ENCODE measurements at regions not wholly inside any gene's neighbourhood (a gene's known extent, or its start where the extent isn't known, plus 50 kb on each side); places are given as distances from the start of the nearest gene placed in this dataset.

DNA sequence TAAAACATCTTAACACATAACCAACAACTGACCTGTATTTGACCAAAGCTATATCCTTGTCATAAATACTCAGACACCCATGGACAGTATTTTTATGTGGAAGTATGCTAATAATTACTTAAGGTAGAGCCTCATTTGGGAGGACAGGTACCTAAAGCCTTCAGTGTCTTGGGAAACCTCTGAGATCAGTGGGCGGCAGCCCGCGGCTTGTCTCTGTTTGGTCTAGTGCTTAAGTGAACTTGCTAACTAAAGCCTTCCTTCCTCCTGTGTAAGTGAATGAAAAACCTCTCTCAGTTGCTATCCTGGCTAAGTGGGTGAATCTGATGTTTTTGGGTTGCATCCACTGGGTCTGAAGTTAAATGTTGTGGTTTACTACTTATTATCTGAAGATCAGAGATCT is 144.5 kb upstream of the AGR3 start:
- no peak for ATAC-seq
- Mint-ChIP-seq H3K4me3 (no peak overlapping the region), H3K27me3 (peaks cover 6% of the 10 kb centered on the region), H3K9me3 (no peaks in the 10 kb centered on the region), H3K27ac (no peak overlapping the region), H3K4me1 (no peaks in the 10 kb centered on the region), H3K36me3 (no peaks in the 10 kb centered on the region)

DNA sequence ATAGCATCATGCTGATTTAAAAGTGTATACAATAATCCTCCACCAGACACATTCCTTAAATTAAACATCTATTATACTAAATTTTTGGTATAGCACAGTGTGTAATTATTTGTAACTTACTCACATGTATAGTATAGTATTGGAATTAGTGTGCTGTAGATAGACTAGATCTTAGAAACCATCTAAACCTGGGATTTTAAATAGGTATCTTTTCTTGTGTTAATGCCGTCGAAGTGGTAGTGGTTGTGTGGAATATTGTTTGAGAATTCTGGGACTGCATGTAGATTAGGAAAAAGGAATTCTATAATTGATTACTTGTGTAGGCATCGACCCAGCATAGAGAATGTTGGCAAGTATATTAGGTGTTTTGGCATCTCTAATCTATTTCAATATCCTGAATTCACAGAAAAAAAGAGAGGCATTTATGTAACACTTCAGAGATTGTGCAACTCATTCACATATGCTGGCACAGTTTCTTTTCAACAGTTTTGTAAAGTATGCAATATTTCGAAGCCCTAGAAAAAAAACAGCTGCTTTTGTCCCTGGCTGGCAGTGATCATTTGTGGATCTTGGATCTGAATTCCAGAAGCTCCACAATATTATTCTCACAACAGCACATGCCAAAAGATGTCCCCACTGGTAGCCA is 145.5 kb upstream of the AGR3 start:
- peaks cover 6% of the 10 kb centered on the region for H3K27me3 Mint-ChIP-seq
- H3K4me3 Mint-ChIP-seq, result no peak overlapping the region
- no peaks in the 10 kb centered on the region for H3K36me3 Mint-ChIP-seq
- no peak overlapping the region for H3K27ac Mint-ChIP-seq
- ATAC-seq, result no peak
- H3K4me1 Mint-ChIP-seq, result peaks cover 7% of the 10 kb centered on the region
- H3K9me3 Mint-ChIP-seq, result no peaks in the 10 kb centered on the region

DNA sequence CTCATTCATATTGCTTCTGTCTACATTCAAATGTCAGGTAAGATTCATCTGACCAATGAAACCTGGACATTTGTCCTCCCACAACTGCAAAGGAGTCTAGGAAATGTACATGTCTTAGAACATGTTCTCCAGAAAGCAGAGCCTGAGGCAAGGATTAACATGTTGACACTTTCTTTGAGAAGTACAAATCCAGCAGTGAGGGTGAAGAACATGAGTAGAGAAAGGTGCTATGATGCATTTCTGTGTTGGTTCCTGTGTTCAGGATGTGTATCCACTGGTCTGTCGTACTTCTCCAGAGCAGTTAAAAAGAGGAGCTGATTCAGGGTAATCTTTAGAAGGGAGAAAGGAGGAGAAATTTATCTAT is 146.0 kb upstream of the AGR3 start:
- Mint-ChIP-seq H3K27me3 (peaks cover 6% of the 10 kb centered on the region), H3K36me3 (no peaks in the 10 kb centered on the region), H3K27ac (no peak overlapping the region), H3K4me1 (peaks cover 7% of the 10 kb centered on the region), H3K4me3 (no peak overlapping the region), H3K9me3 (no peaks in the 10 kb centered on the region)
- ATAC-seq, result no peak

DNA sequence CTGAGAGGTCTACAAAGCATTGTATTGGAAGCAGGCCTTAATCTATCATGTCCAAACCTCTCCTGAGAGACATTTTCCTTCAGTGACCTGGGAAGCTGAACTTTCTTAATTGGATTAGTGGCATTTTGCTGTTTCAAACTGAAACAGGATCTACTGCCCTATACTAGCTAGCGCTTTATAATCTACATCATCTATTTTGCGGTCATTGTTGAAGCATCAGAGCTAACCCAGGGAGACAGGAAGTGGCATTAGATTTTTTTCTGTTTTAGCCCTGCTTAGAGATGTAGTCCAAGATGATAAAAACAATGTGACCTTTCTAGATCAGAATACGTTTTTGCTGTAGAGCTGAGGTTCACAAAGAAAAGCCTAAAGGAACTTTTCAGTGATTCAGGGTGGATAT is 147.4 kb upstream of the AGR3 start:
- Mint-ChIP-seq H3K4me3 (no peak overlapping the region), H3K27ac (no peak overlapping the region), H3K27me3 (peaks cover 6% of the 10 kb centered on the region), H3K4me1 (peaks cover 7% of the 10 kb centered on the region), H3K36me3 (no peaks in the 10 kb centered on the region), H3K9me3 (no peaks in the 10 kb centered on the region)
- ATAC-seq, result peak; percentile 64

DNA sequence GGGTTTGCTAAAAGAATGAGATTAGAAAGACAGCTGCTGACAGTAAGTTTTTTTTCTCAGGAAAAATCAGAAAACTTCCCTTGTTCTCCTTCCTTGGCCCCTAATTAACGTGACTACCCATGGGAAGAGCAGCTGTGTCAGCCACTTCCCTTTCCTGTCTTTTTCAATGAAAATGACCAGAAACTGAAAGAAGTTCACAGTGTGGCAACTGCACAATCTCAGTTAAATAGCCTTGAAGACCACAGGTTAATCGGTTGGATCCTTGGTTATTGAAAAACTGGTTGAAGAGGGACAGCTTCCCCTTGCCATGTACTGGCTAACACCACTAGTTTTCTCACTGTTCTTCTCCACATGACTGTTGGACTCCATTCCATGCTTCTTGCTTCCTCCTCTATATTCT is 148.8 kb upstream of the AGR3 start:
- ATAC-seq, result no peak
- H3K27ac Mint-ChIP-seq, result no peak overlapping the region
- H3K27me3 Mint-ChIP-seq, result peaks cover 6% of the 10 kb centered on the region
- H3K4me1 Mint-ChIP-seq, result peaks cover 7% of the 10 kb centered on the region
- H3K9me3 Mint-ChIP-seq, result no peaks in the 10 kb centered on the region
- H3K36me3 Mint-ChIP-seq, result no peaks in the 10 kb centered on the region
- H3K4me3 Mint-ChIP-seq, result no peak overlapping the region

DNA sequence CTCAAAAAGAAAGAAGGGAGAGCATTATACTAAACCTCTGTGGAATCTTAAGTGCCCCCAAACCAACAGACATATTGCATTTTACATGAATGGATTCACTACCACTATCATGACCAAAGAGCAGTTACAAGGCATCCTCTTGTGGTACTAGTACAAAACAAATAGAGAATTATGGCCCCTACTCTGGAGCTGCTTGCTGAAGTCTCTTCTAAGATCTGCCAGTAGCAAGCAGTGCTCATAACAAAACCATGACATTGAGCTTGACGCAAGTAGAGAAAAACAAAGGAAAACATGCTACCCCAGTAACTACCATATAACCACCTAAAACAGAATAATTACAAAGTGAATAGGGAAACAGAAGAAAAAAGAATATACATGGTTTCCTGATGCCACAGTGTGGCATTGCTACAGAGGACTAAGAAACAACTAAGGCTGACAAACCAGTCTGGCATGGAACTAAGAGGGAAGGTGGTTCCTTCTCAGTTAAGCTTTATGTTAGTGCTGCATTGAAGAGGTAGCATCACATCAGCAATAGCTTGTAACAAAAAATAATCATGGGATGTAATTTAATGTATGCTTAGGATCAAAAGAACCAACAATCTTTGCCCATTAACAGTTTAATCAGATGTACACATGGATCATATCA is 150.2 kb upstream of the AGR3 start:
- Mint-ChIP-seq H3K27me3 (no peaks in the 10 kb centered on the region), H3K4me1 (peaks cover 7% of the 10 kb centered on the region), H3K27ac (no peak overlapping the region), H3K36me3 (no peaks in the 10 kb centered on the region), H3K9me3 (no peaks in the 10 kb centered on the region), H3K4me3 (no peak overlapping the region)
- ATAC-seq, result no peak

DNA sequence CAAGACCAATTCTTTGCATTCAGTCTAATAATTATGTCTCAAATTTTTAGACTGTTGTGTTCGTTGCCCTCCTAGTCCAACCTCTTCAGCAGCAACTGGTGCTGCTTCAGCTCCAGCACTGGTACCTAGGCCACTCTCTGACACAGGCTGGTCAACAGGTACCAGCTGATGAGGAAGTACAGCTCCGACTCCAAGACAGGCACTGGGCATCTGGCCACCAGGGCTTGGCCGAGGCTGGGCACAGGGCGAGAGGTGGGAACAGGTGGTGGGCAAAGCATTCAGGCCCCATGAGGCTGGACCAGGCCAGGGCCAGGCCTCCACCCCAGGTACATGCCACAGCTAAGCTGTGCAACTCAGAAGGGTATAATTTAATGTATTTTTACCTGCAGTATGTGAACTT is 151.5 kb upstream of the AGR3 start:
- no peaks in the 10 kb centered on the region for H3K27me3 Mint-ChIP-seq
- peak overlapping the region; percentile 27 for H3K27ac Mint-ChIP-seq
- no peak for ATAC-seq
- no peak overlapping the region for H3K4me3 Mint-ChIP-seq
- no peaks in the 10 kb centered on the region for H3K36me3 Mint-ChIP-seq
- no peaks in the 10 kb centered on the region for H3K9me3 Mint-ChIP-seq
- peaks cover 7% of the 10 kb centered on the region for H3K4me1 Mint-ChIP-seq

DNA sequence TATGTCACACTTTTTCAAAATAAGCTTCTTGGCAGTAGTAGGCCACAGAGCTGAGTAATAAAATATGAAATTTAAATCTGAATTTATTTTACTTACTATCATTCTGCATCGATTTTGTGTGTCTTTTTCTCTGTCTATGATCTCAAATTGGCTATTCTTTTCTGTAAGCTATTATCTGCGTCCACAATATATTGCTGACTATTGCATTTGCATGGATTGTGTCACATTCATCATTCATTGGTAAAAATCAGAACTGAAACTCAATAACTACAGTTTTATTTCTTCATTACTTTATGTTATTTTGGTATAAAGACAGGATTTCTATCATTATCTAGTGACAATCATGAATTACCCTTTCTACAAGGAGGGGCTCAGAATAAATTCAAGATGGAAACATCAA is 154.8 kb upstream of the AGR3 start:
- Mint-ChIP-seq H3K4me3 (no peak overlapping the region), H3K4me1 (peaks cover 10% of the 10 kb centered on the region), H3K9me3 (no peaks in the 10 kb centered on the region), H3K27me3 (no peaks in the 10 kb centered on the region), H3K36me3 (no peaks in the 10 kb centered on the region), H3K27ac (no peak overlapping the region)
- no peak for ATAC-seq

DNA sequence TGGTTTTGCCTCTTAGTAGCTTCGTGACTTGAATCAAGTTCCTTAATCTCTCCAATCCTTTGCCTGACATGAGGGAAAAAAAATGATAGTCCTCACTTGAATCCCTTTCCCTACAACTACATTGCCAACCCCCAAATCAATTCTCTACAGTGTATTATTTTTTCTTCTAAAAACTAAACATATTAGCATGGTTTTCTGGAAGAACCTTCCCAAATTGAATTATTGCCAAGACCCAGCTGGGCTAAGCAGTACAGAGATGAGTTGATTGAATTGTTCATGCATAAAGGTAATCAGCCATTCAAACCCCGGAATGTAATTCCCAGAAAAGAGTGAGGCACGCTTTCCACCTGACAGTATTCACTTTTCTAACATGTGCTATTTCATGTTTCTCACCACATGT is 155.6 kb upstream of the AGR3 start:
- H3K27ac Mint-ChIP-seq, result no peak overlapping the region
- H3K36me3 Mint-ChIP-seq, result no peaks in the 10 kb centered on the region
- ATAC-seq, result no peak
- H3K4me1 Mint-ChIP-seq, result peaks cover 7% of the 10 kb centered on the region
- H3K4me3 Mint-ChIP-seq, result no peak overlapping the region
- no peaks in the 10 kb centered on the region for H3K9me3 Mint-ChIP-seq
- H3K27me3 Mint-ChIP-seq, result no peaks in the 10 kb centered on the region

DNA sequence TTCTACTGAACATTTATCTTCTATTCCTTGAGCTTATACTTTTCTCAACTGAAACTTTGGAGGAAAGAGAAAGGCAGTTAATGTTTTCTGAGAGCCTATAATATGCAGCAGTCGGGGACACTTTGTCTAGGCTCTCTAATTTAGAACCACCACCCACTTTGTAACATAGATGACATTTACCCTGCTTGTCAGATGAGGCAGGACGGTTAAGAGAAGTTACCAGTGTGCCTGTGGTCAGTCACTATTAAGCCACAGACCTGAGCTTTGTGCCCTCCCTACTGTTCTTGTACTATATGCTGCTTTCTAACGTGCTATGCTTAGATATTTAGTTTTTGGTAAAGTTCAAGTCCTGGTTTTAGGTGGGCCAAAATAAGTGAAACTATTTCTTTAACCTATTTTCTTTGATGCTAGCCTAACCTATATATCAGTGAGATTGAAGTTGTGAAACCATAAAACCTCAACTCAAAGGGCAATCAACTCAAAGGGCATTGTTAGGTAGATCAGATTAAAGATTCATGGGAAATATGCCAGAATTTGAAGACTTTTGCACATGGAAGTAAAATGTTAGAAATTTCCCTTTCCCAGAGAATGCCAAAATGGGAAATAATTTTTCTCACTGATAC is 156.5 kb upstream of the AGR3 start:
- ATAC-seq, result no peak
- no peaks in the 10 kb centered on the region for H3K27me3 Mint-ChIP-seq
- no peak overlapping the region for H3K4me3 Mint-ChIP-seq
- H3K27ac Mint-ChIP-seq, result no peak overlapping the region
- H3K36me3 Mint-ChIP-seq, result no peaks in the 10 kb centered on the region
- no peaks in the 10 kb centered on the region for H3K9me3 Mint-ChIP-seq
- peaks cover 11% of the 10 kb centered on the region for H3K4me1 Mint-ChIP-seq

DNA sequence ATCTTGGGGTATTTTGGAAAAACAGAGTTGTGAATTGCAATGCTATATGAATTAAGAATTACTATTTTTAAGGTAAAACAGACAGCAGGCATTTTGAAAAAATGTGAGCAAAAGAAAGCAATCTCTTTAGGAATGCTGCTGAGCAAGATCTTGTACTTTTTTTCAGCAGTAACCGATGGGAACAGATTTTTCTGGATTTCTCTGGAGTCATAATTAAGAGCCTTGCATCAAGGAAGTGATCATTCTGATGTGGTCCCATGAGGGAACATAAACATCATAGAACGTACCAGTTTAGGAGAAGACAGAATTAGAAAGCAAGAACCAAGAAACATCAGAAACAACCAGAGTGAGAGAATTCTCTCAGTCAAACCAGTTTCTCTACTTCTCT is 157.0 kb upstream of the AGR3 start:
- no peaks in the 10 kb centered on the region for H3K27me3 Mint-ChIP-seq
- H3K4me3 Mint-ChIP-seq, result no peak overlapping the region
- no peaks in the 10 kb centered on the region for H3K9me3 Mint-ChIP-seq
- H3K27ac Mint-ChIP-seq, result no peak overlapping the region
- no peaks in the 10 kb centered on the region for H3K36me3 Mint-ChIP-seq
- no peak for ATAC-seq
- peaks cover 16% of the 10 kb centered on the region for H3K4me1 Mint-ChIP-seq

DNA sequence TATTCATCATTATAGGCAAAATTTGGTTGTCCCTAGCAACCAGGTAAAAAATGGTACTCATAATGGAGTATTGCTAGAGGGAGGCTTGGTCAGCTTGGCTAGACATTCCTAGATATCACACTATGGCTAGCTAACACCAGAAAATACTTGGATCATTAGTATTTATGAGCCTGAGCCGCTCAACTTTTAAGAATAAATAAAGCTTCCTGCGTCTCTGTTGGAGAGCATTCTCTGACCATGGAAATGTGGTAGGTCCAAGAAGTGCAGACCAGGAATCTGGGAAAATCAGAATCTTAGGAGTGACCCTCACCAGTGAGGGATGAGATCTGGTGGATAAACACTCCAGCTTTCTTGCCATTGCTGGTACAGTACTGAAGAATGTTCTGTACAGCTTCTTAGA is 157.6 kb upstream of the AGR3 start:
- Mint-ChIP-seq H3K9me3 (no peaks in the 10 kb centered on the region), H3K4me1 (peaks cover 16% of the 10 kb centered on the region), H3K36me3 (no peaks in the 10 kb centered on the region), H3K27me3 (no peaks in the 10 kb centered on the region), H3K27ac (no peak overlapping the region), H3K4me3 (no peak overlapping the region)
- ATAC-seq, result no peak

DNA sequence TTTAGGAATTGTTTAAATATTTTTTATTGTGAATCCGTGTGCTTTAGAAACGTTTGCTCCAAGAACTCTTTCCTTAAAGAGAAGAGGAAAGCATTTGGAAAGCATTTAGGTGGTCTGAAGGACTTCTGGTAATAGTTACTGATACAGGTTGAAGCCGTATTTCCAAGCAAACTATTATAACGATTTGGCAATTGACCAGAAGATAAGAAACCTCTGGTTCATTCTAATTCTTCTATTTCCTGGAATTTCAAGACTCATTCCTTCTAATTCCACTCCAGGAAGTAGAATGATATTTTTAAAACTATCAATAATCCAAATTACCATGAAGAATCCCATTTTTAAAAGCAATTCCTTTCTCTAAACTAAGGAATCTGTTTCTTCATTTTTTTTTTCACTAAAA is 158.9 kb upstream of the AGR3 start:
- Mint-ChIP-seq H3K27me3 (no peaks in the 10 kb centered on the region), H3K4me3 (no peak overlapping the region), H3K27ac (no peak overlapping the region), H3K9me3 (no peaks in the 10 kb centered on the region), H3K36me3 (no peaks in the 10 kb centered on the region), H3K4me1 (peaks cover 16% of the 10 kb centered on the region)
- no peak for ATAC-seq

DNA sequence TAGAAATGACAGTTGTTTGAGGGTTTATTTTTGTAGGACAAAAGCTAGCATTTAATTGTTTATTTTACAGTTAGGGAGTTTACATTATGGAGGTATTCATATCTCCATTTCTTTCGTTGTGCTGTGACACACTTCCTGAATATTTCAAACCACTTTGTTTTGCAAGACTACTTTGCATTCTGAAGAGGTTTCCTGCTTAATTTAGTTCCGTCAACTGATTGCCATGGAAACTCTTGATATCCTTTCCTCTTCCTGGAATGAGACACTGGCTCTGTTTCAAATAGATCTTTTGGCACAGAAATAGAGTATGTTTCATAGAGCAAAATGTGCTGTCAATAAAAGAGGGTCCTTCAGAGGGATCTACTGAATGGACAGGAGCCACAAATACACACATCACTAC is 159.5 kb upstream of the AGR3 start:
- no peak overlapping the region for H3K27ac Mint-ChIP-seq
- no peaks in the 10 kb centered on the region for H3K36me3 Mint-ChIP-seq
- peaks cover 16% of the 10 kb centered on the region for H3K4me1 Mint-ChIP-seq
- H3K9me3 Mint-ChIP-seq, result no peaks in the 10 kb centered on the region
- H3K4me3 Mint-ChIP-seq, result no peak overlapping the region
- H3K27me3 Mint-ChIP-seq, result no peaks in the 10 kb centered on the region
- no peak for ATAC-seq

DNA sequence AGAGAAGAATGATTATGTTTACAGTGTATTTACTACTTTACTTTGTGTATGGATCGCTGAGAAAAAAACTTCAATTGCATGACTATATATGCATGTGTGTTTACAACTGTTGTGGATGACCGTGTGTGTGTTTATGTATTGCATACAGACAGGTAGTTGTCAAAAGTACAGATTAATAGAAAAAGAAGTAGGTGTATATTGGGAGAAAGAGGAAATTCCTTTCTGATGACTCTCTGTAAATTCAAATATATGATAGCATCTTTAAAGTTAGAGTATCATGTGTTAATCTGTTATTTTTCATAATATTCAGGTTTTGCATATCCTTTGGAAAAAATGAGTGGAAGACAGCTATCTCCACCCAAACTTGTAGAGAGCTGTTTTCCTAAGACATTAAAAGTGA is 160.4 kb upstream of the AGR3 start:
- Mint-ChIP-seq H3K27ac (no peak overlapping the region), H3K36me3 (no peaks in the 10 kb centered on the region), H3K9me3 (no peaks in the 10 kb centered on the region), H3K4me1 (peaks cover 16% of the 10 kb centered on the region), H3K4me3 (no peak overlapping the region), H3K27me3 (no peaks in the 10 kb centered on the region)
- no peak for ATAC-seq

Data from stimulated activated memory B cell treated with anti-CD40 and anti-IgM and Interleukin-4, amounts not matched to agents 10 μg/mL and 1 μg/mL and 100 μg/mL, for 72 hours (primary cell).